NT2/D1 (cell line): ENCODE measurements at regions not wholly inside any gene's neighbourhood (a gene's known extent, or its start where the extent isn't known, plus 50 kb on each side); places are given as distances from the start of the nearest gene placed in this dataset.
"Not testable (repeated sequence)": the region's sequence is repeated elsewhere in the genome, so short reads cannot be mapped to it uniquely, and the experiment has no call there.

ENCODE experiments used
- DNase-seq: peaks from one replicate; pipeline ENCODE4 v3.0.0-alpha.2; 2011; ENCODE audit warnings: low read depth, low spot score
- H3K27me3 ChIP-seq: 2 replicates; pipeline ENCODE4 v1.6.0; 2011; ENCODE audit warnings: mild to moderate bottlenecking; ENCODE audit not compliant: insufficient read length, insufficient read depth
- H3K36me3 ChIP-seq: 2 replicates; pipeline ENCODE4 v1.6.1; 2011; ENCODE audit warnings: mild to moderate bottlenecking, low read length, mixed read lengths; ENCODE audit not compliant: insufficient read depth, insufficient read length
- H3K4me1 ChIP-seq: 2 replicates; pipeline ENCODE4 v1.5.1; 2011; ENCODE audit not compliant: insufficient read depth, insufficient read length
- H3K4me3 ChIP-seq: 2 replicates; pipeline ENCODE4 v1.5.1; 2011; ENCODE audit warnings: low read depth; ENCODE audit not compliant: insufficient read length
- H3K9ac ChIP-seq: 2 replicates; pipeline ENCODE4 v1.6.0; 2011; ENCODE audit warnings: low read depth; ENCODE audit not compliant: insufficient read length
- H3K9me3 ChIP-seq: 2 replicates; pipeline ENCODE4 v1.5.1; 2011; ENCODE audit warnings: mild to moderate bottlenecking, low read length; ENCODE audit not compliant: insufficient read depth
- SUZ12 ChIP-seq: IDR thresholded peaks from 2 replicates; pipeline ENCODE4 v1.6.1; 2011; ENCODE audit not compliant: insufficient read length, insufficient read depth; ENCODE audit errors: extremely low read depth
- YY1 ChIP-seq: IDR thresholded peaks from 2 replicates; pipeline ENCODE4 v1.6.1; 2011; ENCODE audit not compliant: insufficient read length, insufficient read depth
- ZNF274 ChIP-seq: IDR thresholded peaks from 2 replicates; pipeline ENCODE4 v1.6.1; 2011; ENCODE audit warnings: mild to moderate bottlenecking, low read depth, low read length

- not testable (repeated sequence) for DNase-seq, H3K27me3 ChIP-seq, H3K36me3 ChIP-seq, H3K9ac ChIP-seq, H3K9me3 ChIP-seq, H3K4me3 ChIP-seq
- H3K4me1 ChIP-seq = peaks cover 22% of the 10 kb centered on the region
Measured at GRCh38 chr1:25171013-25171412, 61.3 kb downstream of the SYF2 start.

- Histone ChIP-seq H3K27me3 (no peaks in the 10 kb centered on the region), H3K4me3 (no peak overlapping the region), H3K4me1 (peaks cover 22% of the 10 kb centered on the region), H3K9ac (no peak overlapping the region), H3K9me3 (no peaks in the 10 kb centered on the region), H3K36me3 (no peaks in the 10 kb centered on the region)
- no peak for DNase-seq
- no peak for TF ChIP-seq YY1
- TF ChIP-seq ZNF274 = no peak
- TF ChIP-seq SUZ12 = no peak
Measured at GRCh38 chr1:25170439-25170838, 61.9 kb downstream of the SYF2 start.

GRCh38 chr1:25169610-25170009 is 62.7 kb downstream of the SYF2 start:
- TF ChIP-seq SUZ12 (no peak), YY1 (no peak), ZNF274 (no peak)
- Histone ChIP-seq H3K9me3 (peaks cover 3% of the 10 kb centered on the region; the same call in 1 of the 2 replicates), H3K27me3 (no peaks in the 10 kb centered on the region), H3K9ac (no peak overlapping the region), H3K4me1 (peaks cover 22% of the 10 kb centered on the region), H3K36me3 (no peaks in the 10 kb centered on the region), H3K4me3 (no peak overlapping the region)
- no peak for DNase-seq

- H3K4me1 ChIP-seq = peaks cover 22% of the 10 kb centered on the region
- H3K9me3 ChIP-seq = peaks cover 7% of the 10 kb centered on the region
- TF ChIP-seq ZNF274 (no peak), YY1 (no peak)
- H3K36me3 ChIP-seq = no peaks in the 10 kb centered on the region
- H3K4me3 ChIP-seq = no peak overlapping the region
- no peak for DNase-seq
- no peaks in the 10 kb centered on the region for H3K27me3 ChIP-seq
- no peak overlapping the region for H3K9ac ChIP-seq
Measured at GRCh38 chr1:25169168-25169567, 63.1 kb downstream of the SYF2 start.

- no peak overlapping the region for H3K4me3 ChIP-seq
- peaks cover 14% of the 10 kb centered on the region for H3K9me3 ChIP-seq
- no peak for TF ChIP-seq SUZ12
- no peak for TF ChIP-seq YY1
- TF ChIP-seq ZNF274 = no peak
Measured at GRCh38 chr1:25168193-25169071, 63.9 kb downstream of the SYF2 start.

GRCh38 chr1:25167269-25168192 is 64.8 kb downstream of the SYF2 start:
- Histone ChIP-seq H3K9me3 (peaks cover 14% of the 10 kb centered on the region), H3K4me3 (no peak overlapping the region), H3K27me3 (no peaks in the 10 kb centered on the region), H3K9ac (peak overlapping the region; percentile 10), H3K36me3 (no peaks in the 10 kb centered on the region), H3K4me1 (peaks cover 22% of the 10 kb centered on the region)
- TF ChIP-seq SUZ12 = no peak
- no peak for TF ChIP-seq YY1
- no peak for TF ChIP-seq ZNF274
- DNase-seq = no peak

More at GRCh38 chr1:25168193-25169071, 63.9 kb downstream of the SYF2 start:
- Histone ChIP-seq H3K9ac (no peak overlapping the region), H3K27me3 (no peaks in the 10 kb centered on the region), H3K4me1 (peaks cover 22% of the 10 kb centered on the region), H3K36me3 (no peaks in the 10 kb centered on the region)
- no peak for DNase-seq

GRCh38 chr1:25166847-25167246 is 65.5 kb downstream of the SYF2 start:
- H3K4me3 ChIP-seq = no peak overlapping the region
- peaks cover 22% of the 10 kb centered on the region for H3K4me1 ChIP-seq
- H3K9ac ChIP-seq = no peak overlapping the region
- no peaks in the 10 kb centered on the region for H3K27me3 ChIP-seq
- DNase-seq = no peak
- no peaks in the 10 kb centered on the region for H3K36me3 ChIP-seq
- TF ChIP-seq ZNF274 = no peak
- TF ChIP-seq SUZ12 = no peak
- H3K9me3 ChIP-seq = peaks cover 14% of the 10 kb centered on the region
